Activated T-cell treated with anti-CD3 and anti-CD28 coated beads, Interleukin-2, amount 50 U/mL, for 24 hours (primary cell): ENCODE measurements at regions not wholly inside any gene's neighbourhood (a gene's known extent, or its start where the extent isn't known, plus 50 kb on each side); places are given as distances from the start of the nearest gene placed in this dataset.

ENCODE experiments used
- DNase-seq: peaks from one replicate; pipeline ENCODE4 v3.0.0-alpha.2; 2020
- H3K27ac Mint-ChIP-seq: 2 replicates; pipeline ENCODE4 v1.8.0; 2020; ENCODE audit warnings: mild to moderate bottlenecking, mixed read lengths
- H3K27me3 Mint-ChIP-seq: 2 replicates; pipeline ENCODE4 v1.8.0; 2020; ENCODE audit warnings: mixed read lengths
- H3K36me3 Mint-ChIP-seq: 2 replicates; pipeline ENCODE4 v1.8.0; 2020; ENCODE audit warnings: low read depth, mixed read lengths
- H3K4me1 Mint-ChIP-seq: 2 replicates; pipeline ENCODE4 v1.8.0; 2020; ENCODE audit warnings: low read depth, mixed read lengths
- H3K4me3 Mint-ChIP-seq: 2 replicates; pipeline ENCODE4 v1.8.0; 2020; ENCODE audit warnings: mild to moderate bottlenecking, moderate library complexity, mixed read lengths
- H3K9me3 Mint-ChIP-seq: 2 replicates; pipeline ENCODE4 v1.8.0; 2020; ENCODE audit warnings: mixed read lengths

- no peaks in the 10 kb centered on the region for H3K27me3 Mint-ChIP-seq
- no peaks in the 10 kb centered on the region for H3K9me3 Mint-ChIP-seq
- no peak overlapping the region for H3K4me3 Mint-ChIP-seq
- H3K27ac Mint-ChIP-seq: no peak overlapping the region
- no peaks in the 10 kb centered on the region for H3K36me3 Mint-ChIP-seq
- no peaks in the 10 kb centered on the region for H3K4me1 Mint-ChIP-seq
- DNase-seq: no peak
Observed at GRCh38 chr2:217521820-217522219, 481.0 kb downstream of the TNS1 start.

GRCh38 chr2:217520356-217521010 is 482.3 kb downstream of the TNS1 start:
- no peaks in the 10 kb centered on the region for H3K4me1 Mint-ChIP-seq
- H3K27me3 Mint-ChIP-seq: no peaks in the 10 kb centered on the region
- no peak overlapping the region for H3K27ac Mint-ChIP-seq
- DNase-seq: no peak
- H3K36me3 Mint-ChIP-seq: no peaks in the 10 kb centered on the region
- H3K4me3 Mint-ChIP-seq: no peak overlapping the region
- no peaks in the 10 kb centered on the region for H3K9me3 Mint-ChIP-seq

- H3K4me3 Mint-ChIP-seq: no peak overlapping the region
- no peak overlapping the region for H3K27ac Mint-ChIP-seq
- no peaks in the 10 kb centered on the region for H3K4me1 Mint-ChIP-seq
- H3K27me3 Mint-ChIP-seq: peaks cover 3% of the 10 kb centered on the region
- no peaks in the 10 kb centered on the region for H3K9me3 Mint-ChIP-seq
- H3K36me3 Mint-ChIP-seq: no peaks in the 10 kb centered on the region
- DNase-seq: no peak
Observed at GRCh38 chr2:217517402-217517801, 485.4 kb downstream of the TNS1 start.

- Mint-ChIP-seq H3K27me3 (peaks cover 9% of the 10 kb centered on the region), H3K9me3 (no peaks in the 10 kb centered on the region), H3K4me3 (no peak overlapping the region), H3K27ac (no peak overlapping the region), H3K4me1 (no peaks in the 10 kb centered on the region), H3K36me3 (no peaks in the 10 kb centered on the region)
- DNase-seq: no peak
Observed at GRCh38 chr2:217515615-217516309, 487.0 kb downstream of the TNS1 start.

- Mint-ChIP-seq H3K36me3 (no peaks in the 10 kb centered on the region), H3K9me3 (no peaks in the 10 kb centered on the region), H3K27me3 (peaks cover 9% of the 10 kb centered on the region), H3K4me3 (no peak overlapping the region), H3K4me1 (peaks cover 2% of the 10 kb centered on the region), H3K27ac (no peak overlapping the region)
- no peak for DNase-seq
Observed at GRCh38 chr2:217513258-217513657, 489.5 kb downstream of the TNS1 start.

GRCh38 chr2:217512728-217513127 is 490.1 kb downstream of the TNS1 start:
- H3K36me3 Mint-ChIP-seq: no peaks in the 10 kb centered on the region
- peaks cover 9% of the 10 kb centered on the region for H3K27me3 Mint-ChIP-seq
- H3K4me3 Mint-ChIP-seq: no peak overlapping the region
- H3K9me3 Mint-ChIP-seq: no peaks in the 10 kb centered on the region
- H3K4me1 Mint-ChIP-seq: peaks cover 2% of the 10 kb centered on the region
- no peak for DNase-seq
- H3K27ac Mint-ChIP-seq: no peak overlapping the region

- Mint-ChIP-seq H3K4me3 (no peak overlapping the region), H3K4me1 (peaks cover 2% of the 10 kb centered on the region), H3K27ac (no peak overlapping the region), H3K9me3 (no peaks in the 10 kb centered on the region), H3K27me3 (peaks cover 9% of the 10 kb centered on the region), H3K36me3 (no peaks in the 10 kb centered on the region)
- no peak for DNase-seq
Observed at GRCh38 chr2:217512259-217512658, 490.5 kb downstream of the TNS1 start.

- DNase-seq: no peak
- H3K4me3 Mint-ChIP-seq: no peak overlapping the region
- H3K27ac Mint-ChIP-seq: no peak overlapping the region
- H3K9me3 Mint-ChIP-seq: no peaks in the 10 kb centered on the region
- peaks cover 2% of the 10 kb centered on the region for H3K4me1 Mint-ChIP-seq
- no peaks in the 10 kb centered on the region for H3K36me3 Mint-ChIP-seq
- H3K27me3 Mint-ChIP-seq: peaks cover 9% of the 10 kb centered on the region
Observed at GRCh38 chr2:217511850-217512249, 490.9 kb downstream of the TNS1 start.

GRCh38 chr2:217510771-217511291 is 492.0 kb downstream of the TNS1 start:
- peak; percentile 39 for DNase-seq
- Mint-ChIP-seq H3K4me3 (no peak overlapping the region), H3K36me3 (no peaks in the 10 kb centered on the region), H3K4me1 (peaks cover 2% of the 10 kb centered on the region), H3K27me3 (peaks cover 9% of the 10 kb centered on the region), H3K9me3 (no peaks in the 10 kb centered on the region), H3K27ac (no peak overlapping the region)

GRCh38 chr2:217505303-217505702 is 497.5 kb downstream of the TNS1 start:
- no peaks in the 10 kb centered on the region for H3K9me3 Mint-ChIP-seq
- H3K27me3 Mint-ChIP-seq: no peaks in the 10 kb centered on the region
- H3K27ac Mint-ChIP-seq: no peak overlapping the region
- H3K4me3 Mint-ChIP-seq: no peak overlapping the region
- no peak for DNase-seq
- no peaks in the 10 kb centered on the region for H3K36me3 Mint-ChIP-seq
- H3K4me1 Mint-ChIP-seq: no peaks in the 10 kb centered on the region

- H3K27me3 Mint-ChIP-seq: no peaks in the 10 kb centered on the region
- H3K4me1 Mint-ChIP-seq: no peaks in the 10 kb centered on the region
- no peak for DNase-seq
- no peak overlapping the region for H3K27ac Mint-ChIP-seq
- H3K36me3 Mint-ChIP-seq: no peaks in the 10 kb centered on the region
- no peak overlapping the region for H3K4me3 Mint-ChIP-seq
- no peaks in the 10 kb centered on the region for H3K9me3 Mint-ChIP-seq
Observed at GRCh38 chr2:217501887-217502286, 500.9 kb downstream of the TNS1 start.

GRCh38 chr2:217497843-217498377 is 504.9 kb downstream of the TNS1 start:
- Mint-ChIP-seq H3K9me3 (peaks cover 4% of the 10 kb centered on the region), H3K36me3 (no peaks in the 10 kb centered on the region), H3K4me1 (no peaks in the 10 kb centered on the region), H3K27ac (no peak overlapping the region), H3K27me3 (no peaks in the 10 kb centered on the region), H3K4me3 (no peak overlapping the region)
- no peak for DNase-seq

- Mint-ChIP-seq H3K27me3 (no peaks in the 10 kb centered on the region), H3K27ac (no peak overlapping the region), H3K9me3 (peaks cover 4% of the 10 kb centered on the region), H3K4me3 (no peak overlapping the region), H3K4me1 (no peaks in the 10 kb centered on the region), H3K36me3 (no peaks in the 10 kb centered on the region)
- DNase-seq: no peak
Observed at GRCh38 chr2:217494557-217494956, 508.2 kb downstream of the TNS1 start.

- no peak overlapping the region for H3K27ac Mint-ChIP-seq
- no peak for DNase-seq
- H3K4me3 Mint-ChIP-seq: no peak overlapping the region
- peaks cover 4% of the 10 kb centered on the region for H3K9me3 Mint-ChIP-seq
- no peaks in the 10 kb centered on the region for H3K4me1 Mint-ChIP-seq
- H3K27me3 Mint-ChIP-seq: no peaks in the 10 kb centered on the region
- no peaks in the 10 kb centered on the region for H3K36me3 Mint-ChIP-seq
Observed at GRCh38 chr2:217491271-217491670, 511.5 kb downstream of the TNS1 start.
